CD4-positive, alpha-beta T cell (primary cell): ENCODE measurements at regions not wholly inside any gene's neighbourhood (a gene's known extent, or its start where the extent isn't known, plus 50 kb on each side); places are given as distances from the start of the nearest gene placed in this dataset.

ENCODE experiments used
- ATAC-seq: fragments of 200-7000 bp; cut with Tn5 transposase; one replicate; pipeline ENCODE4 v1.10.0; 2022; ENCODE audit warnings: mild to moderate bottlenecking; ENCODE audit not compliant: poor library complexity
- CTCF ChIA-PET: fragments of 350-600 bp; sonication (Branson Sonifier 250); formaldehyde crosslinking; loops from one replicate; lab custom pipeline; 2021; ENCODE audit warnings: antibody characterized with exemption, inconsistent platforms; lab: Charles Lee
- POLR2A ChIA-PET: fragments of 350-600 bp; sonication (Branson Sonifier 250); formaldehyde crosslinking; loops from one replicate; lab custom pipeline; 2021; ENCODE audit warnings: antibody characterized with exemption, inconsistent platforms; lab: Charles Lee
- DNase-seq, 14 experiments: peaks; one replicate each; pipeline ENCODE4 v3.0.0-alpha.2; 2013 to 2020; ENCODE audit warnings: mixed read lengths in 2 of 14
- H3K27ac ChIP-seq, 2 donors: one replicate each; pipeline versions ENCODE4 v1.5.1 to v1.7.0; 2013; ENCODE audit warnings: low read length in 2 of 2, low read depth in 1 of 2, mild to moderate bottlenecking in 1 of 2
- H3K27me3 ChIP-seq, 2 experiments: 1 replicate in 1 of 2; 2 replicates in 1 of 2; pipeline versions ENCODE4 v1.6.1 to v1.7.0; 2013; ENCODE audit warnings: low read length in 2 of 2, control low read depth in 1 of 2, mild to moderate bottlenecking in 1 of 2, moderate library complexity in 1 of 2; ENCODE audit not compliant: insufficient read depth in 2 of 2, control insufficient read depth in 1 of 2
- H3K36me3 ChIP-seq: one replicate; pipeline ENCODE4 v1.6.1; 2013; ENCODE audit warnings: low read length, control low read depth; ENCODE audit not compliant: insufficient read depth
- H3K4me1 ChIP-seq: one replicate; pipeline ENCODE4 v1.6.1; 2013; ENCODE audit warnings: low read length, control low read depth; ENCODE audit not compliant: insufficient read depth
- H3K4me3 ChIP-seq: one replicate; pipeline ENCODE4 v1.5.1; 2013; ENCODE audit warnings: mild to moderate bottlenecking, low read length, moderate library complexity
- H3K9me3 ChIP-seq, 2 experiments: 1 replicate in 1 of 2; 2 replicates in 1 of 2; pipeline versions ENCODE4 v1.6.1 to v1.7.0; 2013; ENCODE audit warnings: low read length in 2 of 2, mild to moderate bottlenecking in 2 of 2, control low read depth in 1 of 2, moderate library complexity in 1 of 2; ENCODE audit not compliant: control insufficient read depth in 1 of 2, insufficient read depth in 1 of 2
- H3K27ac Mint-ChIP-seq: one replicate; pipeline ENCODE4 v1.8.0; 2020; ENCODE audit warnings: mixed read lengths
- H3K27me3 Mint-ChIP-seq: one replicate; pipeline ENCODE4 v1.8.0; 2021; ENCODE audit warnings: mixed read lengths
- H3K36me3 Mint-ChIP-seq: one replicate; pipeline ENCODE4 v1.8.0; 2021; ENCODE audit warnings: low read depth, mixed read lengths
- H3K4me1 Mint-ChIP-seq: one replicate; pipeline ENCODE4 v1.8.0; 2021; ENCODE audit warnings: low read depth, mixed read lengths
- H3K4me3 Mint-ChIP-seq: one replicate; pipeline ENCODE4 v1.8.0; 2020; ENCODE audit warnings: mild to moderate bottlenecking, mixed read lengths
- H3K9me3 Mint-ChIP-seq: one replicate; pipeline ENCODE4 v1.8.0; 2020; ENCODE audit warnings: mixed read lengths
- intact Hi-C, 2 experiments: fragments of 100-400 bp; cut with DNase I in 1 of 2; cut with micrococcal nuclease in 1 of 2; formaldehyde crosslinking; loops; one replicate each; pipeline versions ENCODE4 v1.15.1 to v1.9.0; 2023 to 2025; cut with DNase I, micrococcal nuclease
- TF ChIP-seq, protein P1 (sequence below): fragments of 200-600 bp; IDR thresholded peaks from one replicate; pipeline ENCODE4 v1.8.0; 2022; ENCODE audit warnings: antibody characterized with exemption, mild to moderate bottlenecking

DNA sequence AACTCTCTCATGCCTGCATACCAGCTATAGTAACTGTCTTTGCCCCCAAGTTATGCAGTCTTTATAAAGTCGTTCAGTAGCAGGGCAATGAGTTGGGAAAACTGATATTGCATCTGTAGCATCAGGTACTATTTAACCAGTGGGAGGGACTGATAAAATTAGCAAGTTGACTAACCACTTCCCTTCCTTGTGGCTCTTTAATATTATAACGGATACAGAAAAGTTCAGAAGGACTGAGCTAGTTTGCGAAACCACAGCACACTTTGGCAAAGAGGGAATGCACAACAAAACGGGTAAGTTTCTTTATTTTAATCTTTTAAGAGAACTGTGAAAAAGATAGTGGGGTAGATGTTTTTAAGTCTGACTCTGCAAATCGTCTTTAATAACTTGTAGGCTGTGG is 205.3 kb upstream of the HDAC9 start:
- Histone ChIP-seq H3K9me3 (no peaks in the 10 kb centered on the region), H3K4me3 (peak overlapping the region; percentile 34), H3K4me1 (no peaks in the 10 kb centered on the region), H3K27me3 (peaks cover 0 to 8% of the 10 kb centered on the region in 2 experiments), H3K27ac (no peak overlapping the region), H3K36me3 (no peaks in the 10 kb centered on the region)
- TF ChIP-seq, protein P1, sequence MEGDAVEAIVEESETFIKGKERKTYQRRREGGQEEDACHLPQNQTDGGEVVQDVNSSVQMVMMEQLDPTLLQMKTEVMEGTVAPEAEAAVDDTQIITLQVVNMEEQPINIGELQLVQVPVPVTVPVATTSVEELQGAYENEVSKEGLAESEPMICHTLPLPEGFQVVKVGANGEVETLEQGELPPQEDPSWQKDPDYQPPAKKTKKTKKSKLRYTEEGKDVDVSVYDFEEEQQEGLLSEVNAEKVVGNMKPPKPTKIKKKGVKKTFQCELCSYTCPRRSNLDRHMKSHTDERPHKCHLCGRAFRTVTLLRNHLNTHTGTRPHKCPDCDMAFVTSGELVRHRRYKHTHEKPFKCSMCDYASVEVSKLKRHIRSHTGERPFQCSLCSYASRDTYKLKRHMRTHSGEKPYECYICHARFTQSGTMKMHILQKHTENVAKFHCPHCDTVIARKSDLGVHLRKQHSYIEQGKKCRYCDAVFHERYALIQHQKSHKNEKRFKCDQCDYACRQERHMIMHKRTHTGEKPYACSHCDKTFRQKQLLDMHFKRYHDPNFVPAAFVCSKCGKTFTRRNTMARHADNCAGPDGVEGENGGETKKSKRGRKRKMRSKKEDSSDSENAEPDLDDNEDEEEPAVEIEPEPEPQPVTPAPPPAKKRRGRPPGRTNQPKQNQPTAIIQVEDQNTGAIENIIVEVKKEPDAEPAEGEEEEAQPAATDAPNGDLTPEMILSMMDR: no peak
- ChIA-PET CTCF (no interaction called here), POLR2A (no interaction called here)
- Mint-ChIP-seq H3K27me3 (peaks cover 25% of the 10 kb centered on the region), H3K4me3 (no peak overlapping the region), H3K4me1 (peaks cover 10% of the 10 kb centered on the region), H3K36me3 (no peaks in the 10 kb centered on the region), H3K27ac (no peak overlapping the region), H3K9me3 (no peaks in the 10 kb centered on the region)
- peak in 3 of 14 experiments; percentile 9 to 71 (median 14) for DNase-seq
- no peak for ATAC-seq
- intact Hi-C loops: no loop called here

DNA sequence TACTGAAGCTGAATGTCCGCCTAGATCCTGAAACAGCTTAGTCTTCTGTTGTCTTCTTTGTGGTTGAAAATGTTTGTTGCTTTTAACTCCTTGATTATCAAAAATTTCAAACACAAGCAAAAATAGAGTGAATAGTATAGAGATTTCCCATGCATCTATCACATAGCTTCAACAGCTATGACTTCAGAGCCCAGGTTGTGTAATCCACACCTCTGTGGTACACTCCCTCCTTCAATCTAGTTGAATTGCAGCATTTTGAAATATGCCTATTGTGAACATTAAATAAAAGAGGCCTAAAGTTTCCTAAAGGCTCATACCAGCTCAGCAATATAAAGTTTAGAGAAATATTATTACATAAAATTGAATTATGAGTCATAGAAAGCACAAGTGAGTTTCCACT is 204.7 kb upstream of the HDAC9 start:
- intact Hi-C loops: no loop called here
- DNase-seq (no peak), ATAC-seq (no peak)
- Mint-ChIP-seq H3K4me3 (peak overlapping the region; percentile 34), H3K36me3 (no peaks in the 10 kb centered on the region), H3K27me3 (peaks cover 25% of the 10 kb centered on the region), H3K4me1 (peaks cover 10% of the 10 kb centered on the region), H3K27ac (no peak overlapping the region), H3K9me3 (no peaks in the 10 kb centered on the region)
- Histone ChIP-seq H3K27ac (no peak overlapping the region), H3K4me1 (no peaks in the 10 kb centered on the region), H3K36me3 (no peaks in the 10 kb centered on the region), H3K27me3 (peaks cover 0 to 8% of the 10 kb centered on the region in 2 experiments), H3K4me3 (peak overlapping the region; percentile 34), H3K9me3 (no peaks in the 10 kb centered on the region)
- POLR2A ChIA-PET: no interaction called here
- CTCF ChIA-PET: no interaction called here
- TF ChIP-seq, protein P1: no peak

DNA sequence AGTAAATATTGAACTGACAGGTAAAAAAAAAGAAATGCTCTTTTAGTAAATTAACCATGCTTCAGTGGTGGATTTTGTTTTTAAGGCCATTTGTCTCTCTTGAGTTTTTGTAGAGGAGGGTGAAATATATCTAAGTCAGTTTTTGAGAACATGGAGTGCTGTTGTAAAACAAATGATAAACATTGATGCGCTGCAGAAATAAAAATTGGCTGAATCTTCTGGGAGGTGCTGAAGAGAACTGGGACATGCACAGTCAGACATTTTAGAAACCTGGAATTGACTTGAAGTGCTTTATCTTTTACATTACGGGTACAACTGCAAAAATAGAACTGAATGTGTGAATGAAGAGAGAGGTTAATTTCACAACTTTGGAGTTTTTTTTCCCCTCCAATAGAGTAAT is 203.0 kb upstream of the HDAC9 start:
- H3K9me3 ChIP-seq: no peaks in the 10 kb centered on the region
- DNase-seq (no peak), ATAC-seq (no peak)
- Mint-ChIP-seq H3K4me1 (peaks cover 10% of the 10 kb centered on the region), H3K36me3 (no peaks in the 10 kb centered on the region), H3K27ac (no peak overlapping the region), H3K4me3 (no peak overlapping the region), H3K27me3 (peaks cover 25% of the 10 kb centered on the region), H3K9me3 (no peaks in the 10 kb centered on the region)
- TF ChIP-seq, protein P1: no peak
- peaks cover 0 to 8% of the 10 kb centered on the region in 2 experiments for H3K27me3 ChIP-seq
- no peak overlapping the region for H3K27ac ChIP-seq
- H3K36me3 ChIP-seq: no peaks in the 10 kb centered on the region
- intact Hi-C loops: no loop called here
- H3K4me3 ChIP-seq: no peak overlapping the region
- CTCF ChIA-PET: no interaction called here
- POLR2A ChIA-PET: no interaction called here
- no peaks in the 10 kb centered on the region for H3K4me1 ChIP-seq
